Motor neuron (in vitro differentiated cells): ENCODE measurements at regions not wholly inside any gene's neighbourhood (a gene's known extent, or its start where the extent isn't known, plus 50 kb on each side); places are given as distances from the start of the nearest gene placed in this dataset.

Source experiments
- ATAC-seq, 8 experiments: fragments of 200-7000 bp; cut with Tn5 transposase; replicated peaks in 6 of 8; 2 replicates each; pipeline ENCODE4 v1.8.0; 2021; ENCODE audit warnings: mild to moderate bottlenecking in 8 of 8, moderate library complexity in 8 of 8
- H3K27ac ChIP-seq, 2 donors: fragments of 250-450 bp; sonication (Bioruptor Pico); 2 replicates each; pipeline ENCODE4 v1.9.0; 2021; ENCODE audit warnings: antibody characterized with exemption in 2 of 2, mild to moderate bottlenecking in 2 of 2, moderate library complexity in 1 of 2
- H3K4me1 ChIP-seq, 2 donors: fragments of 250-450 bp; sonication (Bioruptor Pico); replicated peaks in 1 of 2; 2 replicates each; pipeline ENCODE4 v1.6.1; 2021; ENCODE audit warnings: antibody characterized with exemption in 2 of 2, mild to moderate bottlenecking in 2 of 2, moderate library complexity in 1 of 2
- H3K4me3 ChIP-seq, 5 donors: fragments of 250-450 bp; sonication (Bioruptor Pico); 2 replicates each; pipeline ENCODE4 v1.9.0; 2021; ENCODE audit warnings: antibody characterized with exemption in 5 of 5, mild to moderate bottlenecking in 5 of 5, moderate library complexity in 4 of 5
- WGBS, 10 experiments: fragments of 450-650 bp; shearing (Covaris generic); methylation state at CpG; one replicate each; pipeline ENCODE4 v1.0.0; 2022; 5-methylcytosine and 5-hydroxymethylcytosine counted together
- in situ Hi-C, 9 experiments: fragments of 400-800 bp; cut with MboI; loops; one replicate each; pipeline ENCODE4 v1.15.0; 2021; ENCODE audit warnings: low sequenced_read_pairs in 9 of 9, low pct_unique_long_range_greater_than_20kb in 2 of 9; ENCODE audit not compliant: unreplicated experiment in 9 of 9

- in situ Hi-C loops: loop anchor here in 1 of 9 experiments (25.0 kb wide), 1 partner anchor 134 kb away; no protein-coding TSS in a partner anchor
- H3K4me1 ChIP-seq: no peaks in the 10 kb centered on the region
- no peak for ATAC-seq
- H3K4me3 ChIP-seq: no peak overlapping the region
- 79 to 93% (median 92%) methylated on average over 2 to 5 of the region's 14 CpGs; no CpG with 5 or more reads in 6 of the 10 experiments for WGBS, 10 experiments
- H3K27ac ChIP-seq: no peak overlapping the region
Measured at GRCh38 chr20:24778585-24779031, 170.5 kb upstream of the CST7 start.

DNA sequence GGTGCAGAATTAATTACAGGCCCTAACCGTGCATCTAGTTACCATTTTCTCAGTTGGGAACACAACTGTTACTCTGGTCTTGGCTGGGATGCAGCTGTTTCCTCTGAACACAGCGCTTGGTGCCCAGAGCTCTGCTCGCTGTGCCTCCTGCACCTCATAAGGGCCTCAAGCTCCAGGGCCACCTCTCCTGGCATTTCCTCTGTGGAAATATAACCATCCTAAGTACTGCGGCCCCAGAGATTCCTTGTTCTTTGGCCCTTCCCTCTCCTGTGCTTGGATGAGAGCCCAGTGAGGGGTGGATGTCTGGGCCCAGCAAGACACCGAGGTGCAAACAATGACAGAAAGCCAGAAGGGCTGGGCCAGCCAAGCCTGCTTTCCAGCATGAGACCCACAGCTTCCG is 169.9 kb upstream of the CST7 start:
- Histone ChIP-seq H3K27ac (no peak overlapping the region), H3K4me1 (no peaks in the 10 kb centered on the region), H3K4me3 (no peak overlapping the region)
- in situ Hi-C loops: loop anchor here in 1 of 9 experiments (25.0 kb wide), 1 partner anchor 133 kb away; no protein-coding TSS in a partner anchor
- no peak for ATAC-seq
- 0 to 100% (median 37%) methylated on average over 1 to 5 of the region's 6 CpGs; no CpG with 5 or more reads in 1 of the 10 experiments for WGBS, 10 experiments

- Histone ChIP-seq H3K4me1 (no peaks in the 10 kb centered on the region), H3K27ac (no peak overlapping the region), H3K4me3 (no peak overlapping the region)
- no peak for ATAC-seq
- WGBS, 10 experiments: 63 to 100% (median 80%) methylated on average over 1 to 3 of the region's 4 CpGs; no CpG with 5 or more reads in 5 of the 10 experiments
- in situ Hi-C loops: loop anchor here in 2 of 9 experiments (10.0 to 25.0 kb wide), 2 partner anchors 132 to 135 kb away; no protein-coding TSS in a partner anchor
Measured at GRCh38 chr20:24779946-24780345, 169.1 kb upstream of the CST7 start.

GRCh38 chr20:24780674-24781417 is 168.2 kb upstream of the CST7 start:
- Histone ChIP-seq H3K27ac (no peak overlapping the region), H3K4me3 (no peak overlapping the region), H3K4me1 (no peaks in the 10 kb centered on the region)
- WGBS, 10 experiments: 0 to 82% (median 62%) methylated on average over 1 to 6 of the region's 11 CpGs; no CpG with 5 or more reads in 1 of the 10 experiments
- peak in 3 of 8 experiments; percentile 9 to 31 (median 25) for ATAC-seq
- in situ Hi-C loops: loop anchor here in 2 of 9 experiments (10.0 to 25.0 kb wide), 2 partner anchors 131 to 134 kb away; no protein-coding TSS in a partner anchor

DNA sequence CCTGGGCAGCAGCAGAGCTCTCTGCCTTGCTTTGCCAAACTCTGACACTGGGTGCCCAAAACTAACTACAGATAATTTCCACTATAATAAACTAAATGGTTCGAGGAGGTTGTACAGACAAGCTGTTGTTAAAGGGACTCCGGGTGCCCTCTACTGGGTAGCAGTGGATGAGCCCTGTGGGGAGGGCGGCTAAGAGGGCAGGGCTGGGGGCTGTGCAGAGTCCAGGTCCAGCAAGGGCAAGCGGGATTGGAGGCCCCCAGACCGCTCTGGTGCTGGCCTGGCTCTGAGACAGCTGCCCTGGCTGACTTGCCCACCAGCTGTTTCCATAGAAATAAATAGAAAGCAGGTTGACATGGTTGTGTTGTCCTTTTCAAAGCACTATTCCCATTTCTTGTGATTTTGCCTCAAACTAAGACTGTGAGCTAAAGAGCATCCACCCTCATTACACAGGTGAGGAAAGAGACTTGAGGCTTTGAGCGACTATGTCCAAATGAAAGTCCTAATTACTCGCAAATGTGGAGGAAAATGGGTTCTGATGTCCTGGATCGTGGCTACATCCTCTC is 167.6 kb upstream of the CST7 start:
- Histone ChIP-seq H3K4me3 (no peak overlapping the region), H3K27ac (no peak overlapping the region), H3K4me1 (no peaks in the 10 kb centered on the region)
- 11 to 100% (median 53%) methylated on average over 1 to 6 of the region's 8 CpGs; no CpG with 5 or more reads in 1 of the 10 experiments for WGBS, 10 experiments
- in situ Hi-C loops: loop anchor here in 2 of 9 experiments (10.0 to 25.0 kb wide), 2 partner anchors 131 to 133 kb away; no protein-coding TSS in a partner anchor
- ATAC-seq: peak in 7 of 8 experiments; percentile 36 to 93 (median 78)

DNA sequence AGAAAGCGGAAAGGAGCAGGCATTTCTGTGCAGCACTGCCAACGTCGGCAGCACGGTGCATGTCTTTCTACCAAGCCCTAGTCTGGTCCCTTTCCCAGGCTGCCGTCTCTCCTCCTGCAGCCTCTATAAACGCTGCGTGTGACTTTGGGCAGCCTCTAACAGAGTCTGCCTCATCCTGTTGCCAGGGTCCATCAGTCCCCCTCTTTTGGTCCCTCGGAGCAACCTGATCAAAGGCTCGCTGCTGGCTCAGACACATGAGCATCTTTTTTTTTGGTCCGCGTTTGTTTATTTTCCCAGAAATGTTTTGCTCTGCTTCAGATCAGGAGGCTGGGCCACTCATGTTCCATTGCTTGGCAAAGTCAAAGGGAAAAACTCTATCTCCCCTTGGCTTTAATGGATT is 166.8 kb upstream of the CST7 start:
- in situ Hi-C loops: loop anchor here in 2 of 9 experiments (10.0 to 25.0 kb wide), 2 partner anchors 130 to 132 kb away; no protein-coding TSS in a partner anchor
- no peaks in the 10 kb centered on the region for H3K4me1 ChIP-seq
- H3K27ac ChIP-seq: no peak overlapping the region
- H3K4me3 ChIP-seq: no peak overlapping the region
- no peak for ATAC-seq
- WGBS, 10 experiments: 8 to 100% (median 84%) methylated on average over 2 to 10 of the region's 11 CpGs; no CpG with 5 or more reads in 1 of the 10 experiments

DNA sequence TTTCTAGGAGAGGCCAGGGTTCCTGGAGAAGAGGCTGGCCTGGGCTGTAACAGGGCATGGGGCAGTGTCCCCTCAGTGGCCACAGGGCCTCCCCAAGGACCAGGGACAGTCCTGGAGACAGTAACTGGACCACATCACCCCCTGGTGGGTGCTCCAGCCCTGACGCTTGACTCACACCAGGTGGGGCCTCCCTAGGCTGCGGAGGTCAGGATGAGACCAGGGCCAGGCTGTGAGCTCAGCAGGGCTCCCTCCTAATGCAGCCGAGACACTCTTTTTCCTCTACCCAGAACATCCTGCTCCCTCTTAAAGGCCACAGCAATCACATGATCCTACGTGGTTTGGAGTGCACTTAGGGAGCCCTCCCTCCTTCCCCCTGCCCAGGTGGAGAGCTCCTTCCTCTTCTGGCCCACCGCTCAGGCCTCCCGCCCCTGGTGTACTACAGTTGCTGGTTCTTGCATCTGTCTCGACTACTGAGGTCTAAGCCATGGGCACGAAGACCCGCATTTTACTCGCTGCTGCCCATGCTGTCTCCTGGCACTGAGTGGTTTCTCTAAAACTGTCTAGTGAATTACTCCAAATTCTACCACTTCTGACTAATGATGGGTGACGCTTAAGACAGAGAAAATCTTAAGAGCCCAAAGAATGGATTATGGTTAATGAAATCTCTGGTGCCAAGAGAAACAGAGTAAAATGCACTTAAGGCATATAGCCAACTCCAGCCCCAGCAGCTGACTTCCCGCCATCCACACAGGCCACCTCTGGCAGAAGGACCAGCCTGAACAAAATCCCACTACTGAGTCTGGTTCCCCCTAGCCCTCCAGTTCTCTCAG is 166.1 kb upstream of the CST7 start:
- H3K4me3 ChIP-seq: no peak overlapping the region
- no peak overlapping the region for H3K27ac ChIP-seq
- H3K4me1 ChIP-seq: no peaks in the 10 kb centered on the region
- WGBS, 10 experiments: 65 to 100% (median 100%) methylated on average over 1 to 6 of the region's 12 CpGs; no CpG with 5 or more reads in 3 of the 10 experiments
- ATAC-seq: peak in 5 of 8 experiments; percentile 21 to 44 (median 25)
- in situ Hi-C loops: loop anchor here in 2 of 9 experiments (10.0 to 25.0 kb wide), 2 partner anchors 129 to 132 kb away; no protein-coding TSS in a partner anchor

DNA sequence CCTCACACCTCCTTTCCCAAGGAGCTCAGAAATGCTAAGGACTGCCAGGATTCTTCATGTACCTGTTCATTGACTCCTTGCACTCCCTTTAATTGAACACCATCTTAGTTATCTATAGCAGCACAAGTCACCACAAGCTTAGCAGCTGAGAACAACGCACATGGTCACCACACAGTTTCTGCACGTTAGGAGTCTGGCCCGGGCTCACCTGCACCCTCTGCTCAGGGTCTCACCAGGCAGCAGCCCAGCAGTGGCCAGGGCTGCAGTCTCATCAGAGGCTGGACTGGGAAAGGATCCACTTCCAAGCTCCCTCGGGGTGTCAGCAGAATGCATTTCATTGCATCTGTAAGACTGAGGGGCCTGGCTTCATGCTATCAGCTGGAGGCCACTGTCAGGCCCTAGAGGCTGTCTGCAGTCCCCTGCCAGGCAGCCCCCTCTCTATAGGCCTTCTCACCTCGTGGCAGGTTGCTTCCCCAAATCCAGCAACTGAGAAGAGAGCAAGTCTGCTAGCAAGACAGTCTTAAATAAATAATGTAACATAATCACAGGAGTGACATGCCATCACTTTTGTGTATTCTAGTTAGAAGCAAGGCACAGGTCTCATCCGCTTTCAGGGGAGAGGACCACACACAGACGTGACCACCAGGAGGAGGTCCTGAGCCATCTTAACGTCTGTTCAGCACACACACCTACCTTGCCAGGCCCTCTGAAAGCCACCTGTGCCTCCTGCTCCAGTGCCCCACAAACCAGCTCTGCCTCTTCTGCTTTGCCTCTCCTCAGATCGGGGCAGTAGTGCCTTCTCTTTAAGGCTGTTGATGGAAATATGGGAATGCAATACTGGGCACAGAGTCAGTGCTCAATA is 165.2 kb upstream of the CST7 start:
- peak in 1 of 8 experiments; percentile 59 for ATAC-seq
- no peak overlapping the region for H3K27ac ChIP-seq
- no peaks in the 10 kb centered on the region for H3K4me1 ChIP-seq
- H3K4me3 ChIP-seq: no peak overlapping the region
- WGBS, 10 experiments: 49 to 89% (median 75%) methylated on average over 1 to 7 of the region's 9 CpGs; no CpG with 5 or more reads in 3 of the 10 experiments
- in situ Hi-C loops: loop anchor here in 2 of 9 experiments (10.0 to 25.0 kb wide), 2 partner anchors 128 to 131 kb away; no protein-coding TSS in a partner anchor

DNA sequence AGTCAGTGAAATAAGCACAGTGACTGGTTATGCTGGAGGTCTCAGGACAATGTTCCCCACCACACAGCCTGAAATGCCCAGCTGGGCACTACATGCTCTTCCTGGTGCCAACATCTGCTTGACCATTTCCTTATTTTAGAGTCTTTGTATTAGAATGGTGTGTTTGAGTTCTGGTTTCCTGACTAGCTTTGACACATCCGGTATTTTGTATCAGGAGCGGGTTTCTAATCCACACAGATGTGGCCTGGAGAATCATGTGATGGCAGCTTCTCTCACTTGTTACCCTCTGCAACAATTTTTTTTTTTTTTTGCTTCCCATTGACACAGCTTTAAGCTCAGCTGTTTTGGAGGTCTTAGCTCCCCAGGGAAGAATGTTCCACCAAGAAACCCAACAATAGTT is 164.5 kb upstream of the CST7 start:
- ATAC-seq: no peak
- no peaks in the 10 kb centered on the region for H3K4me1 ChIP-seq
- H3K4me3 ChIP-seq: no peak overlapping the region
- no peak overlapping the region for H3K27ac ChIP-seq
- 33 to 100% (median 61%) methylated on average over 1 to 2 of the region's 2 CpGs; no CpG with 5 or more reads in 5 of the 10 experiments for WGBS, 10 experiments
- in situ Hi-C loops: loop anchor here in 2 of 9 experiments (10.0 to 25.0 kb wide), 2 partner anchors 128 to 130 kb away; no protein-coding TSS in a partner anchor

GRCh38 chr20:24785141-24786110 is 163.6 kb upstream of the CST7 start:
- WGBS, 10 experiments: 20 to 100% (median 81%) methylated on average over 1 to 5 of the region's 11 CpGs; no CpG with 5 or more reads in 2 of the 10 experiments
- ATAC-seq: peak in 2 of 8 experiments; percentile 22 to 27
- in situ Hi-C loops: loop anchor here in 2 of 9 experiments (10.0 to 25.0 kb wide), 2 partner anchors 127 to 129 kb away; no protein-coding TSS in a partner anchor
- Histone ChIP-seq H3K4me1 (no peaks in the 10 kb centered on the region), H3K4me3 (no peak overlapping the region), H3K27ac (no peak overlapping the region)
